HG02678 (cell line): ENCODE measurements at regions not wholly inside any gene's neighbourhood (a gene's known extent, or its start where the extent isn't known, plus 50 kb on each side); places are given as distances from the start of the nearest gene placed in this dataset.
"Not testable (repeated sequence)": the region's sequence is repeated elsewhere in the genome, so short reads cannot be mapped to it uniquely, and the experiment has no call there.

Experiments used
- ATAC-seq: cut with Tn5 transposase; IDR thresholded peaks from one replicate; pipeline ENCODE4 v1.9.1; 2021; ENCODE audit warnings: mild to moderate bottlenecking, moderate library complexity; ENCODE audit not compliant: unreplicated experiment

DNA sequence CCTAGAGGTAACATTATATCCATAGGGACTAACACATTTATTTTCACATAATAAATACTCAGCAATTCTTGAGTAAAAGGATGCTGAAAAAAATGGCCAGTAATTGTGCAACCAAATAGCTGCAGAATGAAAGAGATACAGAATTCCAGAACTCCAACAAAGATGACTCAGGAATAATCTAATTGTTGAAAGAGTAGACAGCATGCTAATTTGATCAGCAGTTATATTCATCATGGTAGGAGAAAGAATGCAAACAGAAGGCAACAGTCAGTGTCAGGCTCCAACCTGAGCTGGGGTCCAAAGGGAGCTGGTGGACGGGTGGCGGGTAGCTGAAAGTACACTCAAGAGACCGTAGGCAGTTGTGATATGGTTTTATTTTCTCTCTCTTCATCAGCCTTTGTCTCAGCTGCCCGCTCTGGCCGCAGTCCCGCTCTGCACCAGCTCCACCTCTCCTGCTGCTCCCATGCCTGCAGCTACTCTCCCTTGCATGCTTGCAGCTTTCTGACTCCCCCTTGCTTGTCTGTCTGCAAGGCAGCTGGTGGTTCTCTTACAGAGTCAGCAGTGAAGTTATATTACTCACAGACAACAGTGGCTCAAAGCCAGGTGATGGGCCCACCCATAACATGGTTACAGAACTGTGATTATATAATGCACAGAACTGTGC, 1150.1 kb downstream of the STIM2 start:
- ATAC-seq, result no peak

- no peak for ATAC-seq
These were observed 1153.8 kb downstream of the STIM2 start for GRCh38 chr4:28014469-28014868.

- no peak for ATAC-seq
These were observed 1155.4 kb downstream of the STIM2 start for GRCh38 chr4:28015996-28016395.

DNA sequence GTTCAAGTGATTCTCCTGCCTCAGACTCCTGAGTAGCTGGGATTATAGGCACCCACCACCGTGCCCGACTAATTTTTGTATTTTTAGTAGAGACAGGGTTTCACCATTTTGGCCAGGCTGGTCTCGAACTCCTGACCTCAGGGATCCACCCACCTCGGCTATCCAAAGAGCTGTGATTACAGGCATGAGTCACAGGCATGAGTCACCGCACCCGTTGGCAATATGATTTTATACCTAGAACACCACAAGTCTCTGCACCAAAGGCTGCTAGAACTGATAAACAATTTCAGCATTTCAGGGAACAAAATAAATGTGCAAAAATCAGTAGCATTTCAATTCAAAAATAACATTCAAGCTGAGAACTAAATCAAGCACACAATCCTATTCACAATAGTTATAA, 1177.6 kb downstream of the STIM2 start:
- not testable (repeated sequence) for ATAC-seq

GRCh38 chr4:28062562-28062961, 1201.9 kb downstream of the STIM2 start:
- no peak for ATAC-seq

DNA sequence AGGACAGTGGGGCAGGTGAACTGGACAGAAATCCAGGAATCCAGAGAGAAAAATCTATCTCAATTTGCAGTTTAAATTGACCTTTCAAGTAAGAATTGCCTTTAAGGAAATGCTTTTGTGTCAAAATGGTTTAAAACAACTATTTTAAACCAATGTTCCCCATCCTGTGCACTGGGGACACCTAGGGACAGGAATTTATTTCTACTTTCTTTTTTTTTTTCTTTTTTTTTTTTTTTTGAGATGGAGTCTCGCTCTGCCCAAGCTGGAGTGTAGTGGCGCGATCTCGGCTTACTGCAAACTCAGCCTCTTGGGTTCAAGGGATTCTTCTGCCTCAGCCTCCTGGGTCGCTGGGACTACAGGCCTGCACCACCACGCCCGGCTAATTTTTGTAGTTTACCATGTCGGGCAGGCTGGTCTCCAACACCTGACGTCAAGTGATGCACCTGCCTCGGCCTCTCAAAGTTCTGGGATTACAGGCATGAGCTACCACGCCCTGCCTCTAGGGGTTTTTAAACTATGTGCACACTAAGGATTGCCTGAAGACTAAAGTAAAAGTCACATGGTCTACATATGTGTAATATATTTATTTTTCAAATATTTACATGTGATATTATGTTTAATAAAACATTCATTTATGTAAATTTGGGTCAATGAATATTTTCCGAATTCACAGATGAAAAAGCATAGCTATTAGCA, 1213.4 kb downstream of the STIM2 start:
- ATAC-seq, result no peak

DNA sequence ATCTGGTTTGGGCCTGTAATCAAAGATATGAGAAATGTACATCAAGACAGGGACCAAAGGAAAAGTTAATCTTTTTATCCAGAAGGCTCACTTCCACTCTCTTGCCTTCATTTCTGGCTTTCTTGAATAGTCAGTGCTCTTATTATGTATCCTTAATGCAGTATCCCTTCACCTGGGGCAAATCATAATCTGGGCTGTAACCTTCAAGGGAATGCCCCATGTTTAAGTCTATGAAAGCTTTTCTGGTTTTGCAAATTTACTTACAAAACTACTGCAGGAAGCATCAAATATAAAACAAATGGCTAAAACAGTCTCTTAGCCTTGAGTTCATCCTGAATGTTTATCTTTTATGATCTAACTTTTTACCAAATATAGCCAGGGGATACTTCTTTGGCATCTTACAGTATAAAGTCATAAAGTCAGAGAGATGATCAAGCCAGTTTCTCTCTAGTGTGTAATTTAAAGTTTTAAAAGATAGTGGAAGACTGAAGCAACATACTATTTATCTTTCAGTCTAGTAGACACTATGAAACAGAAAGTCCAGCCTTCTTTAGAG, 1214.8 kb downstream of the STIM2 start:
- no peak for ATAC-seq

DNA sequence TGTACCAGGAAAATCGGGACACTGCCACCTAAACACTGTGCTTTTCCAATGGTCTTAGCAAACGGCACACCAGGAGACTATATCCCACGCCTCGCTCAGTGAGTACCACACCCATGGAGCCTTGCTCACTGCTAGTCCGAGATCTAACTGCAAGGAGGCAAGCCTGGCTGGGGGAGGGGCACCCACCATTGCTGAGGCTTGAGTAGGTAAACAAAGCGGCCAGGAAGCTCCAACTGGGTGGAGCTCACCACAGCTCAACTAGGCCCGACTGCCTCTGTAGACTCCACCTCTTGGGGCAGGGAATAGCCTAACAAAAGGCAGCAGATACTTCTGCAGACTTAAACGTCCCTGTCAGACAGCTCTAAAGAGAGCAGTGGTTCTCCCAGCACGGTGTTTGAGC, 1216.6 kb downstream of the STIM2 start:
- ATAC-seq, result not testable (repeated sequence)

- no peak for ATAC-seq
These were observed 1222.2 kb downstream of the STIM2 start for GRCh38 chr4:28082686-28083390.

- ATAC-seq, result no peak
These were observed 1232.0 kb downstream of the STIM2 start for GRCh38 chr4:28092610-28093009.

DNA sequence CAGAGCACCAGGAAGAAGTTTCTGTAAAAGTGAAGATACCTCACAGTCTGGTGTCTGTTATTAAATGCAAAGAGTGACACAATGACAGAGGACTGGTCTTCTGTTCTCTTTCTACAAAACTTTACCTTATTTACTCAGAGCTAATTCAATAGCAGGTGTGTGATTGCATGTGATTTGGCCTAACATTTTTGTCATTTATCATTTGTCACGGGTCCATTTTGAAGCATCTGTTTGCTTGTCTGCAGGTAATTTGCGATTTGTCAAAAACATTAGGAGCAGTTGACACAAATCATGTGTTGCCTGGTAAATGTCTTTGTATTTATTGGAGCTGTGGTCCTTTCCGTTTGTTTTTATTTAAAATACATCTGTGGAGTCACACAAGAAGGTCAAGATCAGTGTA, 1232.4 kb downstream of the STIM2 start:
- ATAC-seq, result no peak

GRCh38 chr4:28101583-28101982, 1240.9 kb downstream of the STIM2 start:
- ATAC-seq, result no peak

DNA sequence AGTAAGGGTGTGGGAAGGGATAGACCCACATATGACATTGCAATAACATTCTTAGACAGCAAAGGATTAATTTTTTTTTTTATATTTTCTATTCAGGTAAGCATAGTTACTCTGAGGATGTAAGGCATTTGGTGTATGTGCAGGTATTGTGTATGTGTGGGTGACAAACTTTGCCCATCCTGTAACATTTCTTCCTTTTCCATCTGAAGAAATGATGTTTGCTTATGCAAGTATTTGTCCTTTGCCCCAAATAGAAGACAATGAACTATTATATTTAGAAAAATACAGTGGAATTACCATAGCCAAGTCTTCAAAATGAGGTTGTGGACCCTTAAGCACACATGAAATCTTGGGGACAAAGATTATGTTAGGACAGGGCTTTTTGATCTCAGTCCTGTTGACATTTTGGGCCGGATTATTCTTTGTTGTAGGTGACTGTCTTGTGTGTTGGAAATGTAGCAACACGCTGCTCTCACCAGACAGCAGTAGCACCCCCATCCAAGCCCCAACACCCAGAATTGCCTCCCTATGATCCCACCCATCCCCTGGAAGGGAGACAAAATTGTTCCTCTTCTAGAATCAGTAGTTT, 1244.7 kb downstream of the STIM2 start:
- ATAC-seq, result no peak

- ATAC-seq, result no peak
These were observed 1245.5 kb downstream of the STIM2 start for GRCh38 chr4:28106155-28106554.

GRCh38 chr4:28109801-28110200, 1249.2 kb downstream of the STIM2 start:
- no peak for ATAC-seq

- not testable (repeated sequence) for ATAC-seq
These were observed 1252.2 kb downstream of the STIM2 start for GRCh38 chr4:28112691-28113335.

DNA sequence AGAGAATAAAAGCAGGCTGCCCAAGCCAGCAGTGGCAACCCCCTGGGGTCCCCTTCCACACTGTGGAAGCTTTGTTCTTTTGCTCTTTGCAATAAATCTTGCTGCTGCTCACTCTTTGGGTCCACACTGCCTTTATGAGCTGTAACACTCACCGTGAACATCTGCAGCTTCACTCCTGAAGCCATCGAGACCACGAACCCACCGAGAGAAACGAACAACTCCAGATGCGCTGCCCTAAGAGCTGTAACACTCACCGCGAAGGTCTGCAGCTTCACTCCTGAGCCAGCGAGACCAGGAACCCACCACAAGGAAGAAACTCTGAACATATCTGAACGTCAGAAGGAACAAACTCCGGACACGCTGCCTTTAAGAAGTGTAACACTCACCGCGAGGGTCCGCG, 1252.9 kb downstream of the STIM2 start:
- not testable (repeated sequence) for ATAC-seq

GRCh38 chr4:28116526-28117083, 1256.0 kb downstream of the STIM2 start:
- ATAC-seq, result not testable (repeated sequence)

DNA sequence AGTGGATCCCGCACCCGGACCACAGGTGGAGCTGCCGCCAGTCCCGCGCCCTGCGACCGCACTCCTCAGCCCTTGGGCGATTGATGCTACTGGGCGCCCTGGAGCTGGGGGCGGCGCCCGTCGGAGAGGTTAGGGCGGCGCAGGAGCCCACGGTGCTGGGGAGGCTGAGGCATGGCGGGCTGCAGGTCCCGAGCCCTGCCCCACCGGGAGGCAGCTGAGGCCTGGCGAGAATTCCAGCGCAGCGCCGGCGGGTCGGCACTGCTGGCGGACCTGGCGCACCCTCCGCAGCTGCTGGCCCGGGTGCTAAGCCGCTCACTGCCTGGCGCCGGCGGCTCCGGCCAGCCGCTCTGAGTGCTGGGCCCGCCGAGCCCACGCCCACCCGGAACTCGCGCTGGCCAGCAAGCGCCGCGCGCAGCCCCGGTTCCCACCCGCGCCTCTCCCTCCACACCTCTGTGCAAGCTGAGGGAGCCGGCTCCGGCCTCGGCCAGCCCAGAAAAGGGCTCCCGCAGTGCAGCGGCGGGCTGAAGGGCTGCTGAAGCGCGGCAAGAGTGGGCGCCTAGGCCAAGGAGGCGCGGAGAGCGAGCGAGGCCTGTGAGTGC, 1256.5 kb downstream of the STIM2 start:
- ATAC-seq, result no peak

DNA sequence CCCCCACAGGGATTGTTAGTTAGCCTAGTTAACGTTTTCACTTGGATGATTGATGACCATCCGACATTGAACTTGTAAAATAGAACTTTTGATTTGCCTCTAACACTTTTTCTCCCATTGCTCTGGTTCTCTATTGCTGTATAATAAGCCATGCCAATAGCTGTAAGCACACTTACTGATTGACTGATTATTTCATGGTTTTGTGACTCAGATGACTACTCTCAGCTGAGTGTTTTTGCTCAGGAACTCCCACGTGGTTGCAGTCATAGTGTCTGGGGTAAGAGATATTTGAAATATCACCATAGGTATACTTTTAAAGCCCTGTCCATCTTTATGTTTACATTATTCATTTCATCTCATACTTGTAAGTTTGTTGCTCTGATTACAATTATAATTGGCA, 1285.5 kb downstream of the STIM2 start:
- no peak for ATAC-seq
